HG02840 (cell line): ENCODE measurements at regions not wholly inside any gene's neighbourhood (a gene's known extent, or its start where the extent isn't known, plus 50 kb on each side); places are given as distances from the start of the nearest gene placed in this dataset.

Source experiments
- ATAC-seq: cut with Tn5 transposase; IDR thresholded peaks from one replicate; pipeline ENCODE4 v1.9.1; 2021; ENCODE audit warnings: mild to moderate bottlenecking, moderate library complexity, moderate number of reproducible peaks; ENCODE audit not compliant: unreplicated experiment, low FRiP score

GRCh38 chr6:147892476-147892875 lies 384.0 kb downstream of the SAMD5 start:
- no peak for ATAC-seq

DNA sequence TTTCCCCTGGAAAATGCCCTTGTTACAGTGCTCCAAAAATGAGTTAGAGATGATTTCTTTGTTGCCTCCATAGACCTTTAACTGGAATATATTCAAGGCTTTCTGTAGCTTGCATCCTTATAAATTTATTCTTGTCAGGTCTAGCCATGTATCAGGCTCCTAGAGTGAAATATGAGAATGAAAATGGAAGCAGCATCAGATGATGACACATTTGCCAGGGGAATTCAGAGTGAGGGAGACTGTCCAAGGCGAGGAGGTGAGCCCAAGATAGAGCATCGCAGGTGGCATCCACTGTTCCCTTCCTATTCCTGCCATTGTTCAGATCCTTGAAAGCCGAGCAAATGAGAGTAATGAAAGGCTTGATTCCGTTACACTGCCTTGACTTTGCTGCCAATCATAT lies 386.8 kb downstream of the SAMD5 start:
- no peak for ATAC-seq

DNA sequence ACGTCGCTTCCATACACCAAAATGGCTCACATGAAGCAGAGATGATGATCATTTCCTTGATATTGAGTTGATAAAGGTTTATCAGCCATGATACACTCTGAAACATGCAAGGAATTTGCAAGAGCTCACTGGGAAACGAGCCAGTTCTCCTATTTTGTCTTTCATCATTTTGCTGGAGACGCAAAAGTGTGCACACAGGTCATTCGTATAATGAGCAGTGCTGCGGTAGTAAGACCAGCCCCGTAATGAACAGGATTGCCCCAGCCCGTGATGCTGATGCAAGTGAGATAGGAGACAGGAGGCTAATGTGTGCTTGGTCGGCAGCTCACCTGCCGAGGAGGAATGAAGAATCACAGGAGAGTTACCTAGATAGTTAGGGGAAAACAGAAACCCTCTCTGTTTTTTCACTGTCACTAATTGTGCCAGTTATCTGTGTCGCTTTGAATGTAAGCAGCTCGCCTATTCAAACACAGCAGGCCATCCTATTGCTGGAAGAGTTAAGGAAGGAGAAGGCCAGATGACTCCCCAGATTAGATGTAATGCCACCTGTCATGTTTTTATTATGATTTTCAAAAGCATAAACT lies 391.8 kb downstream of the SAMD5 start:
- no peak for ATAC-seq

GRCh38 chr6:147903321-147903720 lies 394.8 kb downstream of the SAMD5 start:
- ATAC-seq, result no peak

GRCh38 chr6:147903931-147904330 lies 395.4 kb downstream of the SAMD5 start:
- no peak for ATAC-seq

- no peak for ATAC-seq
Measured at GRCh38 chr6:147904416-147904815, 395.9 kb downstream of the SAMD5 start.

DNA sequence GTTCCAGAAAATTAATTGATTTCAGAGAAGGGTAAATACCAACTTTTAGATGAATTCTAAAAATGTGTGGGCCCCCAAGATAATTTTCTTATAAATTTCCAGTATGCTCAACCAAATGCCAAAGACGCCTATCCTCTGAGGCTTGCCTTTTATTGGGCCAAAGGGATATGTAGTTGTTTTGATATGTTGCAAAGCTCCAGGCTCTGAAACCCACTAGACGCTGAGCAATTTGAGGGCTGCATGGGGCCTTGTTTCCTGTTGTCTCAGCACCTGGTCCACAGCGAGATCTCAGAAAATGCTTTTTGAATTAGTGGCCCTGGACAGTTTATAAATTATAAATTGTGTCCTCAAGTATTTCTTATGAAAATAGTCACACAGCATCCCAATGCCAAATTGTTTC lies 397.2 kb downstream of the SAMD5 start:
- ATAC-seq, result no peak

GRCh38 chr6:147906361-147906760 lies 397.9 kb downstream of the SAMD5 start:
- no peak for ATAC-seq

GRCh38 chr6:147909640-147910039 lies 401.1 kb downstream of the SAMD5 start:
- ATAC-seq, result no peak

- ATAC-seq, result no peak
Measured at GRCh38 chr6:147910281-147910680, 401.8 kb downstream of the SAMD5 start.

DNA sequence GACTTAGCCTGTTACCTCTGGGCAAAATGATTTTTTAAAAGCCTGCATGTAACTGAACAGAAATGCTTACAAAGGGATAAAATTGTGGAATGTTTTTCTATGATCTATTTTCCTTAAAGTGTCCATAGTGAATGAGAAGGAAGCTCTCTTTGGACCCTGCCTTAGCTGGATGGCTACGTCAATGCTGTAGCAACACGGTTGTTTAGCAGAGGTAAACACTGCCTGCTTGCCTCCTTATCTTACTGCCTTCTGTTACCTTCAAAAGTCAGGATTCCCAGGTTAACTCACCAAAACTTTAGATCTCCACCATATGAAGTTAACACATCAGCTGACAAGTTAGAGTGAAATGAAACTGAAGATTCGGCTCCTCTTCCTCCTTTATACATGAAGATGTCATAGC lies 402.6 kb downstream of the SAMD5 start:
- no peak for ATAC-seq

DNA sequence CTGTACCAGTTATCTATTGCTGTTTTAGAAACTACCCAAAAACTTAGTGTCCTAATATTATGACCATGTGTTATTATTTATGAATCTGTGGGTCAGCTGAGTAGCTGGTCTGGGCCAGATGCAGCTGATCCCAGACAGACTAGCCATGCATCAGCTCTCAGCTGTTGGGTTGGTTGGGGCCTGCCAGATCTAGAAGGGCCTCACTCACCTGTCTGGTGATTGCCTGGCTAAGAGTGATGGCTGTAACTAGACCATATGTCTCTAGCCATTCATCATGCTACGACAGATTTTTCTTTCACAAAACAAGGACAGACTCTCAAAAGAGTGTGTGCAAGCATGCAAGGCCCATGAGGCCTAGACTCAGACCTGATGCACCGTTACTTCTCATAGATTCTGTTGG lies 403.2 kb downstream of the SAMD5 start:
- no peak for ATAC-seq

DNA sequence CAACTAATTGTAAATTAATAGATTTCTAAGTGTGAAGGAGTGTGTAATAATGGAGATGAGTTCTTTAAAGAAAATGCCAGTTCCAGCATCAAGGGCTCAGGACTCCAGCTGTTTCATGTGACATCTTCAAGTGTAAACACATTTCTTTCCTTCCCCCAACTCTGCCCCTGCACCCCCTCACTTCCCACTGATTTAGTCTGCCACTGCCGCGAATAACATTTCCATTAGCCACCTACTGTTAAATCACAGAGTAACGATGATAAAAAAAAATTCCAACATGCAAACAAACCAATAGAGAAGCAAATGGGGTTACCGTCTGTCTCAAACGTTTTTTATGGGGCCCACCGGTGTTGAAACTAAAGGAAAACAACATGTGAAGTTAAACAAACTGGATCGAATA lies 414.3 kb downstream of the SAMD5 start:
- ATAC-seq, result no peak

- ATAC-seq, result no peak
Measured at GRCh38 chr6:147924598-147924997, 416.1 kb downstream of the SAMD5 start.

- no peak for ATAC-seq
Measured at GRCh38 chr6:147925826-147926225, 416.8 kb upstream of the SASH1 start.

GRCh38 chr6:147930745-147931144 lies 411.9 kb upstream of the SASH1 start:
- no peak for ATAC-seq

- no peak for ATAC-seq
Measured at GRCh38 chr6:147933224-147933623, 409.4 kb upstream of the SASH1 start.

DNA sequence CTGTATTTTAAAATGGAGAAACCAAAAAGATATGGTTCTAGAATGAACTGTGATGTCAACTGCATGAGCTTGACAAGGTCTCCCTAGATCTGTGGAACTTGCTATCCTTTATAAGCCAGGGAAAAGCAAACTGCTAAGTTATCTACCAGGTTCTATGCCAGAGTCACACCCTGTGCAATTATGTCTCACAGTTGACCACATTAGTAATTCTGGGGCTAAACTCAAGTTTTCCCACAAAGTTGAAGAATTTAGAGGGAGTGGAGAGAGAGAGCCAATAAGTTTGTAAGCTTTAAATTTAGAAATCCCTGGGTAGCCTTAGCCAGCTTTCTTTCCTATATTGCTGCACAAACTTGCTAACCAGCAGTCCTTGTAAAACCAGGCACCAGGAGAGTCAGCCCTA lies 407.0 kb upstream of the SASH1 start:
- ATAC-seq, result no peak

DNA sequence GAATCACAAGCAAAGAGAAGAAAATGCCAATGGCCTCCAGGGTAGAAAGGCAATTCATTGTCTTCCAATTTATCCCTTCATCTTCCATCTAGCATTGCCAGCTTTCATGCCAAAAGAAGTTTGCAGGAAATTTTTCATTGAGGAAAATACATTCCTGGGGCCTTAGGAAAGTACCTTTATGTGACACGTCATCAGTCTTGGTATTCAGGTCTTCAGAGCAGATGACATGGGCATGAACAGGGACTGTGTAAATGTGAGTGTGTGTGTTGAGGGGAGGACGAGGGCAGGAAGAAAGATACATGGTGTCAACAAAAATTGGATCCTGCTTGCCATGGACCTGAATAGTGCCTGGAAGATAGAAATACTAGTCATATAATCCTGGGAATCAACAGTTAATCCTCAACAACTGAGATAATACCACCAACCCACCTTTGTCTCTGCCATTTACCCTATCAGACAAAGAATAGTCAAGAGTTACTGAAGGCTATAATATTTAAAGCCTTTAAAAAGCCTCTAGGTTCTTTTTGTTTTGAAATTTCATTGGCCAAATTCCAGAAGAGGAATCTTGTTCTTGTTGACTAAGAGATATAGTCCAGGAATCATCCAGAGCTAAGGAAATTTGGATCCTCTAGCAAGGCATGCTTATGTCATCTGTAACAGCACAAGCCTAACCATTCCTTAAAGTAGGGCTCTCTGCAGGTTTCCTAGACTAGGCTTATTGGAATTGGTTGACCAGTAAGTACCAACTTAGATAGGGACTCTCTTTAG lies 405.8 kb upstream of the SASH1 start:
- ATAC-seq, result no peak

DNA sequence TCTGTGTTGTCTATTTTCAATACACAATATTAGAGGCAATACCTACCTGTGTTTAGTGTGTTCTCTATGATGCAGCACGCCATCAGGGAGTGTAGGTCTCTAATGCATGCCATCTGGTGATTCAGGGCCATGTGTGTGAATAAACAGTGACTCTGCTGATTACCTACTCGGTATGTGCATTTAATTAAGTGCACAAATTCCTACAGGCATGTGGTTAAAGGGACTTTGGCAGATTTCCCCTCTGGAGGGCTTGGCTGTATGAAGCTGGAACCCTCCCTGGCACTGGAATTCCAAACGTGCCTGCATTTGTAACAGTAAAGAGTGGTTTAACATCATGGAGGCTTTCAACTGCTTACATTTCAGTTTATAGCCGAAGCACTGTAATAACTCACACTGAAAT lies 401.5 kb upstream of the SASH1 start:
- no peak for ATAC-seq

DNA sequence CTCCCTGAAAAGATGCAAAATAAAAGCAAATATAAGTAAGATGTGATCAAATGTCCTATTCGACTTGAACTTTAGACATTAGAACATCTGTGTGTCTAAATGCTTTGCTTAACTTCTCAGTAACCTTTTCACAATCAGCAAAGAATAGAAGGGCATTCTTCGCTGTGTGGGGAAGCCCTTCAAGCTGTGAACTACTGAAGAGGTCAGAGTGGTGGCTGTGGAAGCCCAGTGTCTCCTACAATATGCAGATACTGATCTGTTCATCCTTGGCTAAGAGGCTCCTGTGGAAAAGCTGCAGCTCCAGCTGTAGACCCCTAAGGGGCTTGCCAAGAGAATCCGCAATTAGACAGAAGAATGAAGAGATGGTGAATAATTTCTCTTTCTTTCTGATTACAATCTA lies 400.3 kb upstream of the SASH1 start:
- no peak for ATAC-seq

DNA sequence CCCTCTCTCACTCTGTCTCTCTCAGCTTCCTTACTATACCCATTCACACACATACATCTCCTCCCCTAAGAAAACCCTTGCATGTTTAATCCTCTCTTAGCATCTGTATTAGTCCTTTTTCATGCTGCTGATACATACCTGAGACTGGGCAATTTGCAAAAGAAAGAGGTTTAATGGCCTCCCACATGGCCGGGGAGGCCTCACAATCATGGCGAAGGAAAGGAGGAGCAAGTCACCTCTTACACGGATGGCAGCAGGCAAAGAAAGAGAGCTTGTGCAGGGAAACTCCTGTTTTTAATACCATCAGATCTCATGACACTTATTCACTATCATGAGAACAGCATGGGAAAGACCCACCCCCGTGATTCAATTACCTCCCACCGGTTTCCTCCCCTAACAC lies 398.5 kb upstream of the SASH1 start:
- ATAC-seq, result no peak
